Ectodermal cell (in vitro differentiated cells): ENCODE measurements at regions not wholly inside any gene's neighbourhood (a gene's known extent, or its start where the extent isn't known, plus 50 kb on each side); places are given as distances from the start of the nearest gene placed in this dataset.

Experiments
- H3K27ac ChIP-seq: 2 replicates; pipeline ENCODE4 v1.7.0; 2013; ENCODE audit warnings: mild to moderate bottlenecking, low read depth, low read length; ENCODE audit not compliant: insufficient read depth, poor library complexity, severe bottlenecking
- H3K27me3 ChIP-seq: 2 replicates; pipeline ENCODE4 v1.7.0; 2013; ENCODE audit warnings: mild to moderate bottlenecking, low read length; ENCODE audit not compliant: insufficient read depth, control insufficient read depth, poor library complexity, severe bottlenecking
- H3K36me3 ChIP-seq: one replicate; pipeline ENCODE4 v1.7.0; 2013; ENCODE audit warnings: low read length; ENCODE audit not compliant: control insufficient read depth, insufficient read depth
- H3K4me1 ChIP-seq: one replicate; pipeline ENCODE4 v1.7.0; 2013; ENCODE audit warnings: low read length; ENCODE audit not compliant: control insufficient read depth, insufficient read depth
- H3K4me3 ChIP-seq: 2 replicates; pipeline ENCODE4 v1.7.0; 2013; ENCODE audit warnings: low read depth, low read length, control low read depth; ENCODE audit not compliant: insufficient read depth
- H3K9me3 ChIP-seq: 2 replicates; pipeline ENCODE4 v1.7.0; 2013; ENCODE audit warnings: mild to moderate bottlenecking, low read length, moderate library complexity; ENCODE audit not compliant: control insufficient read depth
- WGBS, 2 experiments: methylation state at CpG; one replicate each; pipeline ENCODE4 v1.1.7; 2013; ENCODE audit warnings: missing lambda C conversion rate in 2 of 2; 5-methylcytosine and 5-hydroxymethylcytosine counted together

- Histone ChIP-seq H3K4me1 (no peaks in the 10 kb centered on the region), H3K4me3 (no peak overlapping the region)
These were observed 278.1 kb downstream of the ICE1 start for GRCh38 chr5:5700549-5700948.

GRCh38 chr5:5699062-5699461 is 276.6 kb downstream of the ICE1 start:
- Histone ChIP-seq H3K4me1 (no peaks in the 10 kb centered on the region), H3K27me3 (no peaks in the 10 kb centered on the region), H3K4me3 (no peak overlapping the region), H3K9me3 (no peaks in the 10 kb centered on the region), H3K27ac (no peak overlapping the region), H3K36me3 (no peaks in the 10 kb centered on the region)
- 91 to 93% methylated on average over 12 of the region's 12 CpGs for WGBS, 2 experiments

More at GRCh38 chr5:5700549-5700948, 278.1 kb downstream of the ICE1 start:
- no peaks in the 10 kb centered on the region for H3K27me3 ChIP-seq
- no peak overlapping the region for H3K27ac ChIP-seq
- no peaks in the 10 kb centered on the region for H3K36me3 ChIP-seq
- no peaks in the 10 kb centered on the region for H3K9me3 ChIP-seq

GRCh38 chr5:5695266-5695665 is 272.8 kb downstream of the ICE1 start:
- no peak overlapping the region for H3K27ac ChIP-seq
- no peak overlapping the region for H3K4me3 ChIP-seq
- WGBS, 2 experiments = 21 to 30% methylated on average over 3 of the region's 3 CpGs
- H3K27me3 ChIP-seq = no peaks in the 10 kb centered on the region
- H3K36me3 ChIP-seq = no peaks in the 10 kb centered on the region
- H3K4me1 ChIP-seq = no peaks in the 10 kb centered on the region
- H3K9me3 ChIP-seq = no peaks in the 10 kb centered on the region

- Histone ChIP-seq H3K27ac (no peak overlapping the region), H3K27me3 (no peaks in the 10 kb centered on the region), H3K36me3 (no peaks in the 10 kb centered on the region), H3K9me3 (no peaks in the 10 kb centered on the region), H3K4me1 (no peaks in the 10 kb centered on the region), H3K4me3 (no peak overlapping the region)
- WGBS, 2 experiments = 96 to 98% methylated on average over 2 of the region's 2 CpGs
These were observed 266.4 kb downstream of the ICE1 start for GRCh38 chr5:5688925-5689310.

- no peak overlapping the region for H3K4me3 ChIP-seq
- 84 to 85% methylated on average over 8 of the region's 8 CpGs for WGBS, 2 experiments
- H3K27me3 ChIP-seq = no peaks in the 10 kb centered on the region
- no peaks in the 10 kb centered on the region for H3K36me3 ChIP-seq
- H3K4me1 ChIP-seq = no peaks in the 10 kb centered on the region
- H3K9me3 ChIP-seq = no peaks in the 10 kb centered on the region
- H3K27ac ChIP-seq = no peak overlapping the region
These were observed 265.9 kb downstream of the ICE1 start for GRCh38 chr5:5688194-5688924.

GRCh38 chr5:5687113-5687512 is 264.6 kb downstream of the ICE1 start:
- Histone ChIP-seq H3K27ac (no peak overlapping the region), H3K4me3 (no peak overlapping the region), H3K9me3 (no peaks in the 10 kb centered on the region), H3K36me3 (no peaks in the 10 kb centered on the region), H3K4me1 (no peaks in the 10 kb centered on the region), H3K27me3 (no peaks in the 10 kb centered on the region)
- 95 to 98% methylated on average over 2 of the region's 2 CpGs for WGBS, 2 experiments

- Histone ChIP-seq H3K9me3 (no peaks in the 10 kb centered on the region), H3K27ac (no peak overlapping the region), H3K4me3 (no peak overlapping the region), H3K36me3 (no peaks in the 10 kb centered on the region), H3K4me1 (no peaks in the 10 kb centered on the region), H3K27me3 (no peaks in the 10 kb centered on the region)
- 91 to 96% methylated on average over 6 of the region's 6 CpGs for WGBS, 2 experiments
These were observed 263.9 kb downstream of the ICE1 start for GRCh38 chr5:5686356-5686755.

- Histone ChIP-seq H3K9me3 (no peaks in the 10 kb centered on the region), H3K4me3 (no peak overlapping the region), H3K27ac (no peak overlapping the region), H3K27me3 (no peaks in the 10 kb centered on the region), H3K4me1 (no peaks in the 10 kb centered on the region), H3K36me3 (no peaks in the 10 kb centered on the region)
- WGBS, 2 experiments = 84 to 90% methylated on average over 3 of the region's 3 CpGs
These were observed 263.3 kb downstream of the ICE1 start for GRCh38 chr5:5685737-5686136.

GRCh38 chr5:5683174-5683573 is 260.7 kb downstream of the ICE1 start:
- Histone ChIP-seq H3K9me3 (no peaks in the 10 kb centered on the region), H3K36me3 (no peaks in the 10 kb centered on the region), H3K27ac (no peak overlapping the region), H3K4me3 (no peak overlapping the region), H3K27me3 (no peaks in the 10 kb centered on the region), H3K4me1 (no peaks in the 10 kb centered on the region)
- 87 to 96% methylated on average over 2 of the region's 2 CpGs for WGBS, 2 experiments

- H3K4me3 ChIP-seq = no peak overlapping the region
- WGBS, 2 experiments = 86 to 90% methylated on average over 4 of the region's 4 CpGs
- no peaks in the 10 kb centered on the region for H3K27me3 ChIP-seq
- H3K4me1 ChIP-seq = no peaks in the 10 kb centered on the region
- no peaks in the 10 kb centered on the region for H3K36me3 ChIP-seq
- no peaks in the 10 kb centered on the region for H3K9me3 ChIP-seq
- H3K27ac ChIP-seq = no peak overlapping the region
These were observed 256.4 kb downstream of the ICE1 start for GRCh38 chr5:5678909-5679308.

GRCh38 chr5:5677738-5678137 is 255.3 kb downstream of the ICE1 start:
- WGBS, 2 experiments = 93% methylated on average over 2 of the region's 2 CpGs
- Histone ChIP-seq H3K4me3 (no peak overlapping the region), H3K9me3 (no peaks in the 10 kb centered on the region), H3K4me1 (no peaks in the 10 kb centered on the region), H3K27ac (no peak overlapping the region), H3K36me3 (no peaks in the 10 kb centered on the region), H3K27me3 (no peaks in the 10 kb centered on the region)
